ENCODE measurements at regions not wholly inside any gene's neighbourhood (a gene's known extent, or its start where the extent isn't known, plus 50 kb on each side); places are given as distances from the start of the nearest gene placed in this dataset.
"Not testable (repeated sequence)": the region's sequence is repeated elsewhere in the genome, so short reads cannot be mapped to it uniquely, and the experiment has no call there.

GRCh38 chr20:19872001-19872400 is 113.9 kb downstream of the RIN2 start:
- H3K27ac Mint-ChIP-seq = no peak overlapping the region
- H3K9me3 Mint-ChIP-seq = no peaks in the 10 kb centered on the region
- DNase-seq = no peak
- no peaks in the 10 kb centered on the region for H3K27me3 Mint-ChIP-seq
- no peaks in the 10 kb centered on the region for H3K4me1 Mint-ChIP-seq (ENCODE audit: low read depth)
- H3K4me3 Mint-ChIP-seq = no peak overlapping the region
- H3K36me3 Mint-ChIP-seq (ENCODE audit: low read depth) = no peaks in the 10 kb centered on the region

GRCh38 chr20:19874040-19874727 is 116.1 kb downstream of the RIN2 start:
- no peaks in the 10 kb centered on the region for H3K4me1 Mint-ChIP-seq (ENCODE audit: low read depth)
- H3K9me3 Mint-ChIP-seq = no peaks in the 10 kb centered on the region
- DNase-seq = no peak
- no peaks in the 10 kb centered on the region for H3K27me3 Mint-ChIP-seq
- H3K27ac Mint-ChIP-seq = no peak overlapping the region
- H3K36me3 Mint-ChIP-seq (ENCODE audit: low read depth) = no peaks in the 10 kb centered on the region
- H3K4me3 Mint-ChIP-seq = no peak overlapping the region

- DNase-seq = no peak
- Mint-ChIP-seq H3K4me1 (ENCODE audit: low read depth) (no peaks in the 10 kb centered on the region), H3K27me3 (no peaks in the 10 kb centered on the region), H3K4me3 (no peak overlapping the region), H3K36me3 (ENCODE audit: low read depth) (no peaks in the 10 kb centered on the region), H3K9me3 (no peaks in the 10 kb centered on the region), H3K27ac (no peak overlapping the region)
Observed at GRCh38 chr20:19875376-19876221, 117.5 kb downstream of the RIN2 start.

- no peaks in the 10 kb centered on the region for H3K27me3 Mint-ChIP-seq
Observed at GRCh38 chr20:19876828-19877460, 118.9 kb downstream of the RIN2 start.

GRCh38 chr20:19879874-19880255 is 121.8 kb downstream of the RIN2 start:
- not testable (repeated sequence) for H3K4me1 Mint-ChIP-seq (ENCODE audit: low read depth); H3K9me3 Mint-ChIP-seq; H3K36me3 Mint-ChIP-seq (ENCODE audit: low read depth); H3K27ac Mint-ChIP-seq; DNase-seq; H3K27me3 Mint-ChIP-seq; H3K4me3 Mint-ChIP-seq

More at GRCh38 chr20:19876828-19877460, 118.9 kb downstream of the RIN2 start:
- no peaks in the 10 kb centered on the region for H3K36me3 Mint-ChIP-seq (ENCODE audit: low read depth)
- DNase-seq = no peak
- H3K9me3 Mint-ChIP-seq = no peaks in the 10 kb centered on the region
- no peak overlapping the region for H3K4me3 Mint-ChIP-seq
- no peaks in the 10 kb centered on the region for H3K4me1 Mint-ChIP-seq (ENCODE audit: low read depth)
- no peak overlapping the region for H3K27ac Mint-ChIP-seq

- no peak for DNase-seq
- Mint-ChIP-seq H3K27ac (no peak overlapping the region), H3K27me3 (no peaks in the 10 kb centered on the region)
Observed at GRCh38 chr20:19880256-19881079, 122.4 kb downstream of the RIN2 start.

GRCh38 chr20:19881080-19881840 is 123.2 kb downstream of the RIN2 start:
- Mint-ChIP-seq H3K27me3 (no peaks in the 10 kb centered on the region), H3K9me3 (no peaks in the 10 kb centered on the region), H3K4me1 (ENCODE audit: low read depth) (no peaks in the 10 kb centered on the region), H3K4me3 (no peak overlapping the region), H3K36me3 (ENCODE audit: low read depth) (no peaks in the 10 kb centered on the region), H3K27ac (no peak overlapping the region)
- no peak for DNase-seq

More at GRCh38 chr20:19880256-19881079, 122.4 kb downstream of the RIN2 start:
- Mint-ChIP-seq H3K9me3 (no peaks in the 10 kb centered on the region), H3K4me1 (ENCODE audit: low read depth) (no peaks in the 10 kb centered on the region), H3K36me3 (ENCODE audit: low read depth) (no peaks in the 10 kb centered on the region), H3K4me3 (no peak overlapping the region)

- no peak overlapping the region for H3K4me3 Mint-ChIP-seq
- H3K4me1 Mint-ChIP-seq (ENCODE audit: low read depth) = no peaks in the 10 kb centered on the region
- H3K27me3 Mint-ChIP-seq = no peaks in the 10 kb centered on the region
- no peaks in the 10 kb centered on the region for H3K36me3 Mint-ChIP-seq (ENCODE audit: low read depth)
- no peaks in the 10 kb centered on the region for H3K9me3 Mint-ChIP-seq
- H3K27ac Mint-ChIP-seq = no peak overlapping the region
- no peak for DNase-seq
Observed at GRCh38 chr20:19881990-19882389, 123.9 kb downstream of the RIN2 start.

GRCh38 chr20:19882446-19882845 is 124.4 kb downstream of the RIN2 start:
- H3K9me3 Mint-ChIP-seq = no peaks in the 10 kb centered on the region
- H3K36me3 Mint-ChIP-seq (ENCODE audit: low read depth) = no peaks in the 10 kb centered on the region
- no peaks in the 10 kb centered on the region for H3K4me1 Mint-ChIP-seq (ENCODE audit: low read depth)
- no peaks in the 10 kb centered on the region for H3K27me3 Mint-ChIP-seq
- H3K27ac Mint-ChIP-seq = no peak overlapping the region
- DNase-seq = no peak
- no peak overlapping the region for H3K4me3 Mint-ChIP-seq

- Mint-ChIP-seq H3K4me1 (ENCODE audit: low read depth) (no peaks in the 10 kb centered on the region), H3K36me3 (ENCODE audit: low read depth) (no peaks in the 10 kb centered on the region), H3K9me3 (no peaks in the 10 kb centered on the region), H3K27me3 (peaks cover 7% of the 10 kb centered on the region), H3K27ac (no peak overlapping the region), H3K4me3 (no peak overlapping the region)
- no peak for DNase-seq
Observed at GRCh38 chr20:19883501-19883900, 125.4 kb downstream of the RIN2 start.

GRCh38 chr20:19885594-19885938 is 127.5 kb downstream of the RIN2 start:
- no peak overlapping the region for H3K4me3 Mint-ChIP-seq
- no peak for DNase-seq
- no peaks in the 10 kb centered on the region for H3K9me3 Mint-ChIP-seq
- H3K4me1 Mint-ChIP-seq (ENCODE audit: low read depth) = no peaks in the 10 kb centered on the region
- H3K36me3 Mint-ChIP-seq (ENCODE audit: low read depth) = no peaks in the 10 kb centered on the region
- H3K27me3 Mint-ChIP-seq = peaks cover 24% of the 10 kb centered on the region
- no peak overlapping the region for H3K27ac Mint-ChIP-seq

- Mint-ChIP-seq H3K27ac (no peak overlapping the region), H3K4me1 (ENCODE audit: low read depth) (no peaks in the 10 kb centered on the region), H3K36me3 (ENCODE audit: low read depth) (no peaks in the 10 kb centered on the region), H3K27me3 (peaks cover 30% of the 10 kb centered on the region), H3K4me3 (no peak overlapping the region), H3K9me3 (no peaks in the 10 kb centered on the region)
- no peak for DNase-seq
Observed at GRCh38 chr20:19885939-19886660, 128.0 kb downstream of the RIN2 start.

GRCh38 chr20:19886661-19887288 is 128.7 kb downstream of the RIN2 start:
- Mint-ChIP-seq H3K9me3 (no peaks in the 10 kb centered on the region), H3K36me3 (ENCODE audit: low read depth) (no peaks in the 10 kb centered on the region), H3K4me3 (no peak overlapping the region), H3K4me1 (ENCODE audit: low read depth) (no peaks in the 10 kb centered on the region), H3K27ac (no peak overlapping the region), H3K27me3 (peaks cover 33% of the 10 kb centered on the region)
- DNase-seq = no peak

Data from activated T-cell treated with anti-CD3 and anti-CD28 coated beads, Interleukin-2, amount 50 U/mL, for 24 hours (primary cell).